Skin of body (tissue), 1 donor: ENCODE measurements at regions not wholly inside any gene's neighbourhood (a gene's known extent, or its start where the extent isn't known, plus 50 kb on each side); places are given as distances from the start of the nearest gene placed in this dataset.

Experiments
- DNase-seq: peaks from one replicate; lab custom pipeline; 2025; lab: John Stamatoyannopoulos, UW

DNA sequence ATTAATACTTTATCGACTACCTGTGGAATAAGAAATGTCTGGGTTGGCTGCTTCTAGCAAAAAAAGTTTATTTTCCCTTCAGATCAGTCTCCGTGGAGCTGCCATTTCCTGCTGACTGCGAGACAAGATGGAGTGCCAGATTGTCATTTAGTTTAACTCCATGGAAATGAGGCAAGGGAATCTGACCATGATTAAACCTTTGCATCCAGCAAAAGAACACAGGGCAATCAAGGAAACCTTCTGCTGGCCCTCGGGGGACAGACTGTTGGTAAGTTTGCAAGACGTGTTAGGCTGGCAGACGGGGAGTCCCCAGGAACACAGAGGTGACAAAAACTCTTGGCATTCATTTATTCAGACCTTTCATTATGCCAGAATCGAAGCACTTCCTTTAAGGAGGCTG is 52.2 kb upstream of the SPACA1 start:
- no peak for DNase-seq

DNA sequence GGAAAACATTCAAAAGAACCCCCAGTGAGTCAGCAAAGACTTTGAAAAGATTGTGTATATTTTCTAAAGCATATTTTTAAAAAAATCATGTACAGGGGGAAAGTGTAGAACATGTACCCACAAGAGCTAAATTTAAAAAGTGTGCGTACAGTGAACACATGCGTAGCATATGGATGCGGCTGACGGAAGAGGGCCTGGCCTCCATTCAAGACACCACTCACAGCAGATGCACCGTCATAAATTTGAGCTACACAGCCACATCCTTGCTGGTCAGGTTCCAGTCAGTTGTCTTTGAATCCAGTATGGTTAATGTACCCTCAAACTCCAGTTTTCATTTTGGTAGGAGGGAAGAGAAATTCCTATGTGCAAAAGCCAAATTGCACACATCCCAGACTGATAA is 54.3 kb upstream of the SPACA1 start:
- peak; percentile 71 for DNase-seq

- DNase-seq = no peak
Measured at GRCh38 chr6:87990871-87991270, 56.8 kb upstream of the SPACA1 start.

- DNase-seq = no peak
Measured at GRCh38 chr6:87982134-87982533, 65.5 kb upstream of the SPACA1 start.

DNA sequence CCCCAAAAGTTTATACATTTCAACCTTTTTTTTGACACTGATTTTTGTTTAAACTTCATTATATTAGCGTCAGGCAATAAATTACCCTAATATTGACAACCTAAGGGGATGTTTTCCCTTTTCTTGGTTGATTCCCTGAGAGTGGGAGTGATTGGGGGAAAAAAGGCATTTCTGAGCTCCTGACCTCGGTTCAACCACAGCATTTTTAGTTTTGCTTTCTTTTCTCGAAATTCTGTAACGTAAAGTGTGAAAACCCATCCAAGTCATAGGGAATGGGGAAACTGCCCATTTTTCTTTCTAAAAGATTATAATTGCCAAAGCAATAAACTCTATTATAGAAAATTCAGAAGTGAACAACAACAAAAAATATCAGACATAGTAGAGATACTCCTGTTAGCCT is 67.9 kb upstream of the SPACA1 start:
- no peak for DNase-seq

DNA sequence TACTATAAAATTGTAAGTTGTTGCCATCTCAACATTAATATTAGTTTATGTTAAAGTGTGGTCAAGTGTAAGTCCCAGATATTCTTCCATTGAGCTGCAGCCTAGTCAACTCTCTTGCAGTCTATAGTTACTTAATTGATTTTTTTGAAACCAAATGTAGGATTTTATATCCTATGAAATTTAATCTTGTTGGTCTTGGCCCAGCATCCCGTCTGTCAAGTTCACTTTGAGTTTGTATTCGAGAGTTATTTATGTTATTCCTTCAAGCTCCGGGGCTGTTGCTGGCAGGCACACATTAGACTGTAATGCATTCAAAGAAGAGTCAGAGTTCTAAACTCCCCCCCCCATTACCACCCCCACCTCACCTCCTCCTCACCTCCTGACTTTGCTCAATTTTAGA is 71.0 kb upstream of the SPACA1 start:
- no peak for DNase-seq

DNA sequence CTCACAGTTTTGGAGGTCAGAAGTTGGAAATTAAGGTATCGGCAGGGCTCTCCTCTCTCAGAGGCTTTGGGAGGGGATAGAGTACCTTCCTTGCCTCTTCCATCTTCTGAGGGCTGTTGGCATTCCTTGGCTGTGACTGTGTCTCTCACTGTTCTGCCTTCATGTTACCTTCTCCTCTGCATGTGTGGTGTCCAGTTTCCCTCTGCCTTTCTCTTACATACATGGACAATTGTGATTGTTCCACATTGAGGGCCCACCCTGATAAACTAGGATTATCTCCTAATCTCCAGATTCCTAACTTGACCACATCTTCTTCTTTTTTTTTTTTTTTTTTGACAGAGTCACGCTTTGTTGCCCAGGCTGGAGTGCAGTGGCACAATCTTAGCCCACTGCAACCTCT is 72.1 kb upstream of the SPACA1 start:
- no peak for DNase-seq

GRCh38 chr6:87972279-87972678 is 75.4 kb upstream of the SPACA1 start:
- DNase-seq = no peak

DNA sequence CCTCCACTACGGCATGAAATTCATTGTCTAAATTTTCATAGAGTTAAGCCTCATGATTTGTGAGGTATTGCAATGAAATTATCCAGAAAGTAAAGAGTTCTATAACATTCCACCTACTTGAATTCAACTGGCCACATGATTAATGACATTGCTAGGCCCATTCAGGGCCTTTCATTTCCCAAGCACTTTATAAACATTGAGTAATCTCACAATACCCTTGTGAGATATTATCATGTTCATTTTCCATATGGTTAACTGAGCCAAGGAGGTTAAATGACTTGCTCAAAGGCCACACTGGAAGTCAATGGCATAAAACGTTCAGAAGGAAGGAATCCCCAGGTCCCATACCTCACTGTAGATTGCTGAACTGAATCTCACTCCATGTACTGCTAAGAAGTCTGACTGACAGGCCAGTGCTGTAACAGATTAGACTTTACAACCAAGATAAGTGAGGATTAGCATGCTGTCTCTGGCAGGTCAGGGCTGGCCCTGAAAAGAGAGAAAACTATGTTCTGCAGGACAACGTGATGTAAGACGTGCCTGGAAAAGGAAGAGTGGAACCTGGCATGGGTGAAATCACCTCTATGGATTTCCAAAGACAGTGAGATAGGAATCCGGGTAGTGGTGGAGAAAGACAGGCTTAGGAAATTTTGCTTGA is 75.9 kb upstream of the SPACA1 start:
- no peak for DNase-seq

DNA sequence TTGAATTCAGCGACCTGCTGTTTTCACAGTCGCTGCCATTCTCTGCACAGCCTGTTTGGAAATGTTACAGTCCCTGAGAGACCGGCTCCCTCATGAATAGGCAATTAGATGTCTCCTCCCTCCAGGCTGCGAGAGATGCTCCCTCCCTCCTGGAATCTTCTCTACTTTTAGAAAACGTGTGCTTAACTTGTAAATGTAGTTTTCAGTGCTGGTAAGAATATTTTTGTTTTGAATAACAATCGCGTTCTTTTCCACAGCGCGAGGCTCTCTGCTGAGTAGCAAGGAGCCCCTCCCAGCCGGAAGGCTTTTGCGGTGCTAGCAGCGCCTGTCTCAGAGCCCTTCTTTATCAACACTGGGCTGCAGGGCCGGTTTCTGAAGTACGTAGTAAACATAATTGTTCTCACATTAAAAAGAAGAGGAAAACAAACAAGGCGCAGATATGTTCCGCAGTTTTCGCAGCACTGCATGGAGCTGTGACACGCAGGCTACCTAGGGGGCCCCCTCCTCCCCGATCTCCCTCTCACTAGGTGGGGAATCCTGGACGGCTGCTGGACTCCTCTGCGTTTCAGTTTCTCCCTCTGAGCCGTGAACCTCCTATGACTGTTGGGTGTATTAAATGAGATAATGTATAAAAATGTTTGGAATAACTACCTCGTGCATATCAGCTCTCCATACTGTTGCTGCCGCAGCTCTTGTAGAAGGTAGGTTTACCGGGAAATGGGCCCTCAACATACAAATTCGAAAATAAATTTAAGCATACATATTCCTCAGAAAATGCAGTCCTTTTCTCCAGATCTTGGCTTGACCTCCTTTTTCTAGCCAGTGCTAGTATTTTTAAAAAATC is 79.0 kb upstream of the SPACA1 start:
- DNase-seq = no peak

GRCh38 chr6:87965806-87966205 is 81.8 kb upstream of the SPACA1 start:
- DNase-seq = no peak

- no peak for DNase-seq
Measured at GRCh38 chr6:87959083-87959482, 88.6 kb upstream of the SPACA1 start.

DNA sequence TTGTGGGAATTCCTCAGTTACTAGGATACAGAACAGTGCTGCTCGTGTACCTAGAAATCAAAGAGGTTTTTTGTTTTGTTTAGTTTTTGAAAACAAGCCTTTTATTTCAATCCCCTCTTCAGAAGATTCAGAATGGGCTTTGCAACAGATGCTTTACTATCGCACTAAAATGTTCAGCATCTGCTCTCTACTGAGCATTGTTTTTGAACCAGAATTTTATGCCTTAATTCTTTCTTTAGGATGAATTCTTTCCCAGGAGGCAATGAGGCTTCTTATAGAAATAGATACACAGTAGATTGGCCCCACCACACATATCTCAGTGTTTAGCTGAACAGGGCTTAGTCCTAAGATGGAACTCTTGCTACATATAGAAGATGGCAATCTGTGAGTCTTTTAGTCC is 95.9 kb upstream of the SPACA1 start:
- no peak for DNase-seq

GRCh38 chr6:87950614-87951013 is 97.0 kb upstream of the SPACA1 start:
- no peak for DNase-seq

DNA sequence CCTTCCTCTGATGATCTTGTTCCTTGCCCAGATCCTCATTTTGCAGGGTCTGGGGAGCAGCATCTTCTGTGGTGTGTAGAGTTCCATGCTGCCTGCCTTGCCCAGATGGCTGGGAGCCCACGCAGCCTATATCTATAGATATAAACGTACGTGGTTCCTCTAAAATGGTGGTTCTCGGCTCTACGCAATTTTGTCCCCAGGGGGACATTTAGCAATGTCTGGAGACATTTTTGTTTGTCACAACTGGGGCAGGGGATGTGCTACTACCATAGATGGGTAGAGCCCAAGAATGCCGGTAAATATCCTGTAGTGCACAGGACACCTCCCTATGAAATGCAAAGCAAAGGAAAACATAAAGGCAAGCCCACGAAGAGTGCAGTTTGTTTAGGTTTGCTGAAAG is 98.4 kb upstream of the SPACA1 start:
- DNase-seq = no peak

- no peak for DNase-seq
Measured at GRCh38 chr6:87946669-87947068, 101.0 kb upstream of the SPACA1 start.

- DNase-seq = no peak
Measured at GRCh38 chr6:87945966-87946365, 101.7 kb upstream of the SPACA1 start.

GRCh38 chr6:87945181-87945580 is 102.5 kb upstream of the SPACA1 start:
- DNase-seq = no peak

- peak; percentile 13 for DNase-seq
Measured at GRCh38 chr6:87944541-87944954, 103.1 kb upstream of the SPACA1 start.

DNA sequence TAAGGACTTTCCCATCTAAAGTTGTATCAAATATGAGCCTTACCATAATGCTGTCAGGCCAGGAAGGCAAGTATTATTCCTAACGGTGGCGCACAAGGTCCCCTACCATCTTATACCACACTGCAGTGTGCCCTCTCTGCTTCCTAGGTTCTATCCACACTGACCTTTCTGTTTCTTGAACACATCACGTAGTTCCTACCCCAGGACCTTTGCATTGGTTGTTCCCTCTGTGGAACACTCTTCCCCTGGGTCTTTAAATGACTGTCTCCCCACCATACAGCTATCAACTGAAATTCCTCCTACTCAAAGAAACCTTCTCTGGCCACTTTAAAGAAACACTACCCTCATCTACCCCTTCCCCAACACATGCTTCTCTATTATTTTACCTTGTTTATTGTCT is 104.5 kb upstream of the SPACA1 start:
- DNase-seq = no peak

GRCh38 chr6:87941556-87942358 is 105.9 kb upstream of the SPACA1 start:
- DNase-seq = no peak

DNA sequence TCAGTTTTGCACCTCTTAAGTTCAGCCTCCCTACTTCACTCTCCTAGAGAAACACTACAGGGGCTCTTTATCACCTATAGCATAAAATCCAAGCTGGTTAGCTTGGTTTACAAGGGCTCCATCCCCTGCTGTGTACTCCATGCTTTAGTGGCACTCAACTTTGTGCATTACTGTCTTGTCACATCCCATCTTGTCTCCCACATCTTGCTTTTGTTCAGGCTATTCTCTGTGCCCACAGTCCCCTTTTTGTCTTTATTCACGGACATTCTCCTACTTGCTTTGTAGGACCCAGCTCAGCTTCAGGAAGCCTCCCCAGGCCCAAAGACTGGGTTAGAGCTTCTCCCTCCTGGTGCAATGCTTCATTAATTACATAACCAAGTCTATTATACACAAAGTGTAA is 107.9 kb upstream of the SPACA1 start:
- no peak for DNase-seq
